HG02610 (cell line): ENCODE measurements at regions not wholly inside any gene's neighbourhood (a gene's known extent, or its start where the extent isn't known, plus 50 kb on each side); places are given as distances from the start of the nearest gene placed in this dataset.

Experiments used
- ATAC-seq: cut with Tn5 transposase; IDR thresholded peaks from one replicate; pipeline ENCODE4 v1.9.1; 2021; ENCODE audit warnings: mild to moderate bottlenecking, moderate library complexity; ENCODE audit not compliant: unreplicated experiment

GRCh38 chr20:43316271-43316670 is 126.6 kb upstream of the PTPRT start:
- no peak for ATAC-seq

DNA sequence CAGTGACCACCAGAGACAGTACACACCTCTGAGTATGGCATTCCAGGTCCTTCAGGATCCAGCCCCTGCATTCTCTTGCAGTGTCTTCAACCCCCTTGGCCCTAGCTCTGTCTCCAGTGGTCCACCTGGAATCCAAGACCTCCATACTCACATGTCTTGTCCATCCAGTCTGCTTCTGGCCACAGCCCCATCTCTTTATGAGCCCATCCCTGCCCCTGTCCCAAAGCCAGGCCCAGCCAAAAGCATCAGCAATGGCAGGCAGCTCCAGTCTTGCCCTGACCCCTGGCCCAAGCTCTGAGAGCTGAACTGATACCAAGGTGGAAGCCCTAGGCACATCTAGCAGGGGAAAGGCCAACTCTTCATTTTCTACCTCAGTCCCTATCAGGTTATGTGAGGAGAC is 119.6 kb upstream of the PTPRT start:
- no peak for ATAC-seq

DNA sequence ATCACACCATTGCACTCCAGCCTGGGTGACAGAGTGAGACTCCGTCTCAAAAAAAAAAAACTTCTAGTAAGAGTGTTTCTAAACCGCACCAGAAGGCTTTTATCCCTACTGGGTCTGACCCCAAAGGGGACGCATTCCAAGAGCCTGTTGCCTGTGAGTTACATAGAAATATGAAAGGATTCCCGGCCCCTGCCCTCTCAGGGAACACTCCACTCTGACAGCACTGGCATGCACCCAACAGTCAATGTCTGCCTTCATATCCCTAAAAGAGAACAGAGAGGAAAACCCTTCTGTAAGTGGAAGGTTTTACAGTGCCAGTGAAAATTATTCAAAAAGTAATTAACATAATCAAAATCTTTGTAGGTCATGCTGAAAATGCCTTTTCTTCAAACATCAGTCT is 117.1 kb upstream of the PTPRT start:
- ATAC-seq = no peak

DNA sequence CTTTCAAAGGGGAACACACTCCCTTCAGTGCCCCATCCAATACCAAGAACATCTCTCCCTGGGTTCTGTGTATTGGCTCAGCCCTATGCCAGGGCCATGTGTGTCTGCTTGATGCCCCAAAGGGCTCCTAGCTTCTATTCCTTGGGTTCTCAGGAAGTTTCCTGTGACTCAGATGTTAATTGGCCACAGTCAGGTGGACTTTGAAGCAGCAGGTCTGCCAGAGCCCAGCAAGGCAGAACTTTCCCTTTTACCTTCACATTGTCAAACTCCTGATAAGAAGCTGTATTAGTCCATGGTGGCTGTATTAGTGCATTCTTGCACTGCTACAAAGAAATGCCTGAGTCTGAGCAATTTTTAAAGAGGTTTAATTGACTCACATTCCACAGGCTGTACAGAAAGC is 116.0 kb upstream of the PTPRT start:
- ATAC-seq = no peak

DNA sequence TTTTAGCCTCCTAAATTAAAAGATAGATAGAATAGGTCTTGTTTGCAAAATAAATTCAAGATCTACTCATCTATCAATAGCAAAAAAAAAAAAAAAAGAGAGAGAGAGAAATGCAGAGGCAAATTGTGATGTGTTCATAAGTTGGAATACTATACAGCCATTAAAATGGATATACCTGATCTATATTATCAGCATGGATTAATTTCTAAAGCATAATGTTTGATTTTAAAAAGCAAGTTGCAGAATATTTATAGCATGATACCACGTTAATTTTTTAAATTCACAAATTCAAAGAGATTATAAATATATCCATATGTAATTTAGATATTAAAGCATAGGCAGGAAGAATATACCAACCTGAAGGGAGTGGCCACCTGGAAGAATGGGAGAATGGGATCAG is 114.9 kb upstream of the PTPRT start:
- ATAC-seq = no peak

- ATAC-seq = no peak
These were observed 113.2 kb upstream of the PTPRT start for GRCh38 chr20:43302936-43303335.

- no peak for ATAC-seq
These were observed 111.2 kb upstream of the PTPRT start for GRCh38 chr20:43300901-43301300.

GRCh38 chr20:43295781-43296180 is 106.1 kb upstream of the PTPRT start:
- no peak for ATAC-seq

DNA sequence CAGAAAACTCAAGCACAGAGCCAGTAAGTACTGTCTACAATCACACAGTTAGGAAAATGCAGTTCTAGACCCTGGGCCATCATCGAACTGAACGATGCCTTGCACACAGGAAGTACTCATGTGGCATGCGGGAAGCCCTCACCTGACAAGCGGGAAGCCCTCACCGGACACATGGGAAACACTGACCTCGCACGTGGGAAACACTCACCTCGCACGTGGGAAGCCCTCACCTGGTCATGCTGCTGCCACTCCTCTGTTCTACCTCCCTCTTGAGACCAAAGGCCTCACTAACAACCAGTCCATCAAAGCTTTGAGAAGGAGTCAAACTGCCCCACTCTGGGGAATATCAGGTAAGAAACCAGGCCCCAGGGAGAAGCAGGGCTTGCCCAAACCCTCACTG is 105.6 kb upstream of the PTPRT start:
- no peak for ATAC-seq

- ATAC-seq = no peak
These were observed 104.3 kb upstream of the PTPRT start for GRCh38 chr20:43294031-43294430.

DNA sequence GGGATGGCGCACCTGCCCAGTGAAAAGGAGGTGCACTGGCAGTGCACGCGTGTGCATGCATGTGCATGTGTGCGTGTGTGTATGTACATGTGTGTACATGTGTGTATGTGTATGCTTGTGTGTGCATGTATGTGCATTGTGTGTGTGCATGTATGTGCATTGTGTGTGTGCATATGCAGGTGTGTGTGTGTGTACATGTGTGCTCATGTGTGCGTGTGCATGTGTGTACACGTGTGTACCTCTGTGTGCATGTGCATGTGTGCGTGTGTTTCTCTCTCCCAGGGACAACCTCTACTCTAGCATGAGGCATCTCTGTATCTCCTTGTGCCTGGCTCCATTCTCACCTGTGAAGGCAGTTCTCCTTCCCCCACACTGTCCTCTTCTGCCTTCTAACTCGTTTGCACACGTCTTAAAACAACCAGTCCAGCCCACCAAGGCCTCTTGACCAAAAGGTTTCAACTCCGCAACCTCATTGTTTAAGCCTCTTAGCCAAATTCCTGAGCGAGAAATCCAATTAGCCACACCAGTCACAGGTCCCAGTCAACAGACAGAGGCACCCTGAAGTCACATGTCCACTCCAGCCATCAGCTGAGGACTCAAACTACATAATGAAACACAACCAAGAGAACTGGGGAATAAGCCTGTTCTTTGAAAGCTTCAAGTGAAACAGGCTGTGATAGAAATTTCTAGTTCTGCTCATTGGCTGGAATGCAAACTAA is 103.5 kb upstream of the PTPRT start:
- ATAC-seq = no peak

- ATAC-seq = no peak
These were observed 102.5 kb upstream of the PTPRT start for GRCh38 chr20:43292222-43292621.

DNA sequence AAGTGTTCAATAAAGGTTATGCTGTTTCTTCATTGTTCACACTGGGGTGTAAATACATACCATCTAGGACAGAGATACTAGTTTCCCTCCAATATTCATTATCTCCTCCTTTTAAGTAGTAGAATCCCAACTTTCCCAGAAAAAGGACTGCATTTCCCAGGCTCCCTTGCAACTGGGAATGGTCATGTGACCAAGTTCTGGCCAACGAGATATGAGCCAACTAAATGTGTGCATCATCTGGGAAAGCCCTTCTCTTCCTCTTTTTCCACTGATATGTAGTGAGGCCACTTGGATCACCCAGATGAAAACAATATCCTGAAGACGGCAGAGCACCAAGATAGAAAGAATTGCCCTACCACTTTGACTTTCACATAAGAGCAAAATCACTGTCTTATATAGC is 97.9 kb upstream of the PTPRT start:
- ATAC-seq = no peak

DNA sequence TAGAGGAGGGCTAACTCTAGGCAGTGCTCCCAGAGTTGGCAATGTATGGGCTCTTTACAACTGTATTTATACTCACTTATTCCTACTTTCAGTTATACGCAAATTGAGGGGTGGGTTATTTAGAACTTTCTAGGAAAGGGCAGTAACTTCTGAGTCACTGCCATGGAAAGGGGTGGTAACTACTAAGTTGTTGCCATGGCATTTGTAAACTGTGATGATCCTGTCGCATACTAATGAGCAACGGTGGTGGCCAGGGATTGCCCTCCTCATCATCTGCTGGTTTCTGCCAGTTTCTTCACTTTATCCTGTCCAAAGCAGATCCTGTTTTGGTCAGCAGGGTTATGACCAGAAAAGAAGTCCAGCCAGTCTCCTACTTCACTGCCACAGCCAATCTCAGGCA is 95.5 kb upstream of the PTPRT start:
- no peak for ATAC-seq

DNA sequence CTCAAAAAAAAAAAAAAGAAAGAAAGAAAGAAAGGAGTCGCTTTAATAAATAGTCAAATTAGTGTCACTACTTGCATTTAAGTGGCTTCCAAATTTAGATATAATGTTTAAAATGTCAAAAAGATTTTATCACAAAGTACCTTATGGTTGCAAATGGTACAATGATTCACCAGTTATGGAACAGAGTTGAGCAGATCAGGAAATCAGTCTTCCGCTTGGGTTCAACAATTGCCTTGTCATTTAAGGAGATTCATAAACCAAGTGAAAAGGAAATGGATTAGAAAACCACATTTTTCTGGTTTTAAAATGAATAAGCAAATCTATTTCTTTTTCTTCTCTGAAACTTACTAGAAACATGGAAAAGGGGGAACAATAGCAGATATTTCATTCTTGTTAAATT is 94.8 kb upstream of the PTPRT start:
- ATAC-seq = no peak

- no peak for ATAC-seq
These were observed 93.4 kb upstream of the PTPRT start for GRCh38 chr20:43283126-43283525.

GRCh38 chr20:43271980-43272379 is 82.3 kb upstream of the PTPRT start:
- ATAC-seq = no peak

DNA sequence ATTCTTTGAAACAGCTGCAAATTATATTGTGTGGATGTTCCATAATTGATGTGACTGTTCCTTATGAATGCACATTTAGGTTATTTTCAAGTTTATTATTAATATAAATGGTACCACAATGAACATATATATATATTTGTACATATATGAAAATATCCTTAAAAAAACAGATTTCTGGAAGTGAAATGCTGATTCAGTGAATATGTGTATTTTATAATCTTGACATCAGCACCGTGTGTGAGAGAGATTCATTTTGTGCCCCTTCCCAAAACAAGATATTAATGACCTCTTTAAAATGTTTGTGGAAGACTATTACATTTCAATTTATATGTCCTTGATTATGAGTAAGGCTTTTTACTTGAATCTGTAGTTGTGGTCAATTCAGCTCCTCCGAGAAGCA is 75.7 kb upstream of the PTPRT start:
- no peak for ATAC-seq

- no peak for ATAC-seq
These were observed 73.5 kb upstream of the PTPRT start for GRCh38 chr20:43263226-43263625.

- ATAC-seq = no peak
These were observed 72.6 kb upstream of the PTPRT start for GRCh38 chr20:43262341-43262740.

GRCh38 chr20:43255877-43256276 is 66.2 kb upstream of the PTPRT start:
- no peak for ATAC-seq

GRCh38 chr20:43252761-43253160 is 63.1 kb upstream of the PTPRT start:
- ATAC-seq = no peak

GRCh38 chr20:43248341-43248740 is 58.6 kb upstream of the PTPRT start:
- ATAC-seq = no peak
